Loucy (cell line): ENCODE measurements at regions not wholly inside any gene's neighbourhood (a gene's known extent, or its start where the extent isn't known, plus 50 kb on each side); places are given as distances from the start of the nearest gene placed in this dataset.
"Not testable (repeated sequence)": the region's sequence is repeated elsewhere in the genome, so short reads cannot be mapped to it uniquely, and the experiment has no call there.

Experiments
- CTCF ChIP-seq: fragments of 200-600 bp; sonication (generic); conservative IDR thresholded peaks from 2 replicates; pipeline ENCODE4 v1.5.1; 2014; ENCODE audit warnings: mild to moderate bottlenecking, antibody characterized with exemption, low read length
- EZH2phosphoT487 ChIP-seq: fragments of 200-600 bp; IDR thresholded peaks from 2 replicates; pipeline ENCODE4 v1.6.1; 2018; ENCODE audit warnings: antibody characterized with exemption, mild to moderate bottlenecking, moderate library complexity, borderline replicate concordance

GRCh38 chr2:122085672-122086071 is 330.2 kb downstream of the TSN start:
- not testable (repeated sequence) for TF ChIP-seq CTCF, EZH2phosphoT487
